ENCODE measurements at regions not wholly inside any gene's neighbourhood (a gene's known extent, or its start where the extent isn't known, plus 50 kb on each side); places are given as distances from the start of the nearest gene placed in this dataset.

DNA sequence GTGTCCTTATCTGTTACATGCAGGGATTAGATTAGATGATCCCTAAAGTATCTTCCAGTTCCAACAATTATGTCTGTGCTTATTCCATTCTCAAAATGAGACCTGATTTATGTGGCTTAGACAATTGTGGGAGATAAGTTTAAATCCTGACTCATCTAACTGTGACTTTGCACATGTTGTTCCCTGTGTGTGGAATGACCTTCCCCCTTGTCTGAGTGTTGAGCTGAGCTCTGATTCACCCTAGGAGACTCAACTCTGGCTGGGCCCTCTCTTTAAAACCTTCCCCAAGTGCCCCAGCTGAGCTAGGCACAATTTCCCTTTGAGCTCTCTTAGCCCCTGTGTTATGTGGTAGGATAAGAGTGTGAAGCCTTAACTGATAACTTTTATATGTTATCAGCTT, 118.9 kb upstream of the ELL2 start:
- H3K27me3 ChIP-seq, result no peaks in the 10 kb centered on the region
- no peak for DNase-seq
- H3K36me3 ChIP-seq, result no peaks in the 10 kb centered on the region
- no peak overlapping the region for H3K27ac ChIP-seq
- H3K4me1 ChIP-seq, result no peaks in the 10 kb centered on the region
- intact Hi-C loops (cut with DNase I), result no loop called here
- H3K9me3 ChIP-seq, result no peaks in the 10 kb centered on the region
- TF ChIP-seq EP300 (IDR thresholded peaks at IDR 0.05), result no peak
- no peak for TF ChIP-seq CTCF (IDR thresholded peaks at IDR 0.05)
- no peak for TF ChIP-seq POLR2AphosphoS5 (IDR thresholded peaks at IDR 0.05)
- no peak for TF ChIP-seq POLR2A (IDR thresholded peaks at IDR 0.05)
- no peak overlapping the region for H3K4me3 ChIP-seq

- no peaks in the 10 kb centered on the region for H3K36me3 ChIP-seq
- no peak overlapping the region for H3K4me3 ChIP-seq
- no peaks in the 10 kb centered on the region for H3K9me3 ChIP-seq
- no peak overlapping the region for H3K27ac ChIP-seq
- WGBS, 2 donors, result 85 to 87% methylated on average over 2 of the region's 2 CpGs
- TF ChIP-seq EP300 (IDR thresholded peaks at IDR 0.05), result no peak
- no peak for TF ChIP-seq POLR2A (IDR thresholded peaks at IDR 0.05)
- TF ChIP-seq CTCF (IDR thresholded peaks at IDR 0.05), result no peak
- TF ChIP-seq POLR2AphosphoS5 (IDR thresholded peaks at IDR 0.05), result no peak
- DNase-seq, result no peak
- H3K27me3 ChIP-seq, result no peaks in the 10 kb centered on the region
- no peaks in the 10 kb centered on the region for H3K4me1 ChIP-seq
- intact Hi-C loops (cut with DNase I), result no loop called here
Observed at GRCh38 chr5:96079962-96080361, 118.3 kb upstream of the ELL2 start.

DNA sequence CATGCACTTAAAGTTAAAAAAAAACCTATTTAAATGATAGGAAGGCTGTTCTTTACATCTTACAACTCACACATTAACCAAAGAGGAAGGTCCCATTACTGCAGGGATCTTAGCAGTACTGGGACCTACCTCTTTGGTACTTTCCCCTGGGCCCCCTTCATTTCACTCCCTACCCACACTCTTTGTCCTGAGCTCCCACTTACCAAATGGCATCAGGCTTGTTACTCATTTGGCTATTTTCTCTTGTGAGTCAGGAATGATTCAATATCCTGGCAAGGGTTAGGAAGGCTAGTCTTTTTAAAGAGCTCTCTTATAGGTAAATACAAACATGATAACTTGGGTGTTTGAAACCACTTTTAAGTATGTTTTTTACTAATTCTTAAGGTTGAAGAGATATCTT, 117.4 kb upstream of the ELL2 start:
- no peaks in the 10 kb centered on the region for H3K36me3 ChIP-seq
- no peaks in the 10 kb centered on the region for H3K27me3 ChIP-seq
- H3K9me3 ChIP-seq, result no peaks in the 10 kb centered on the region
- H3K4me1 ChIP-seq, result no peaks in the 10 kb centered on the region
- no peak overlapping the region for H3K27ac ChIP-seq
- no peak overlapping the region for H3K4me3 ChIP-seq
- TF ChIP-seq EP300 (IDR thresholded peaks at IDR 0.05) (no peak), POLR2A (IDR thresholded peaks at IDR 0.05) (no peak), POLR2AphosphoS5 (IDR thresholded peaks at IDR 0.05) (no peak), CTCF (IDR thresholded peaks at IDR 0.05) (no peak)
- intact Hi-C loops (cut with DNase I), result no loop called here
- DNase-seq, result no peak

DNA sequence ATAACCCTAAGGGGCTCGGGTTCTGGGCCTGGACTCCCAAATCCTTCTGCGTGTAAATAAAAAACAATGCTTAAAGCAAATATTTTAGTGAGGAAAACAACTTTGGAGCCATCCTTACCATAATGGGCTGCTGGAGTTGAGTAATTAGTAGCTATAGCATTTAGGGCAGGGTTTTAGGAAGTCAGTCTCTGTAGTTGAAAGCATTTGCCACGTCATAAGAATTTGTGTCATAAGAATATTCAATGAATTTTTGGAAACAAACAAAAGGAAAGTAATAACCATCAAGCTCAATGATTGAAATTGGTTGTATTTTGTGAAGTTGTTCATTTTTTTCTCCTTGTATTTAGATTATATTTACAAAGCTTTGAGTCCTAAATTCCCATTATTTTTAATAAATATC, 114.8 kb upstream of the ELL2 start:
- intact Hi-C loops (cut with DNase I), result no loop called here
- 83 to 85% methylated on average over 3 of the region's 3 CpGs for WGBS, 2 donors
- H3K27me3 ChIP-seq, result no peaks in the 10 kb centered on the region
- H3K4me1 ChIP-seq, result no peaks in the 10 kb centered on the region
- no peak overlapping the region for H3K4me3 ChIP-seq
- no peak overlapping the region for H3K27ac ChIP-seq
- H3K9me3 ChIP-seq, result no peaks in the 10 kb centered on the region
- no peak for DNase-seq
- TF ChIP-seq CTCF (IDR thresholded peaks at IDR 0.05), result no peak
- TF ChIP-seq POLR2A (IDR thresholded peaks at IDR 0.05), result no peak
- no peaks in the 10 kb centered on the region for H3K36me3 ChIP-seq

DNA sequence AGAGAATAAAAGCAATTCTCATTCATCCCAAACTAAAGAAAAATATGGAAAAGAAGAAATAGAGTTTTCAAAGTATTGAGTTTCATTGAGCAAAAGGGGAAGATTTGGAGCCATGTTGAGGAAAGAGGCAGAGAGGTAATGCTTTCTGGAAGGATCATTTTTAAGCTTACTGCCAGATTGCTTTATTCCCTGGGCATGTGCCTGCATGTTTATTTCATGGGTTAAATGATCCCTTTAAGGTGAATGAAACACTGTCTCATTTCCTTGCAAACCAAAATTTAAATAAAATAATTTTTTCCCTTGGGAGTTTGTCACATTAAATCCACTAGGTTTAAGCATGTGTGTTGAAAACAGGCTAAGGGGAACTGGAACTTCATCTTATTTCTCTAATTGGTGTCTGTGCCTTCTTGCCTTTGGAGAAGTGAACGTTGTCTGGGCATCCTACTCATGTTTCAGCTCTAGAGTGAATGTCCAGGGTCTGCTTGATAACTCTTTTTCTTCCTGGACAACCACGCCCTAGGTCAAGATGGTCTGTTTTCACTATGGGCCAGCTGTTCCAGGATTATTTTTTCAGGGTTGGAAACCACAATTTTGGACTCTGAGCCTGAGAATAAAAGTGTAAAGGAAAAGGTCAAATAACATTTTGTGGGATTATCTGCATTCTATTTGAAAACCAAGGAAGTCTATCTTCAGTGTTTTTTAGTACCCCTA, 114.1 kb upstream of the ELL2 start:
- Histone ChIP-seq H3K27me3 (no peaks in the 10 kb centered on the region), H3K4me3 (no peak overlapping the region), H3K4me1 (no peaks in the 10 kb centered on the region), H3K9me3 (no peaks in the 10 kb centered on the region), H3K36me3 (no peaks in the 10 kb centered on the region), H3K27ac (no peak overlapping the region)
- no peak for DNase-seq
- 74 to 76% methylated on average over 2 of the region's 2 CpGs for WGBS, 2 donors
- TF ChIP-seq POLR2A (IDR thresholded peaks at IDR 0.05) (no peak), CTCF (IDR thresholded peaks at IDR 0.05) (no peak), POLR2AphosphoS5 (IDR thresholded peaks at IDR 0.05) (no peak), EP300 (IDR thresholded peaks at IDR 0.05) (no peak)
- intact Hi-C loops (cut with DNase I), result no loop called here

All from sigmoid colon (tissue), 6 donors.